H1 (cell line): ENCODE measurements at regions not wholly inside any gene's neighbourhood (a gene's known extent, or its start where the extent isn't known, plus 50 kb on each side); places are given as distances from the start of the nearest gene placed in this dataset.

Experiments used
- BACH1 ChIP-seq: IDR thresholded peaks from 2 replicates; pipeline ENCODE4 v1.6.1; 2012; ENCODE audit warnings: low read length, improper control_type of control experiment
- BCL11A ChIP-seq, 2 experiments: IDR thresholded peaks; one replicate each; pipeline ENCODE4 v1.6.1; 2011; ENCODE audit warnings: low read depth in 2 of 2, low read length in 2 of 2, mild to moderate bottlenecking in 2 of 2
- MAFK ChIP-seq: IDR thresholded peaks from 2 replicates; pipeline ENCODE4 v1.6.1; 2012; ENCODE audit warnings: low read depth, mild to moderate bottlenecking, improper control_type of control experiment, low read length
- NANOG ChIP-seq: IDR thresholded peaks from 2 replicates; pipeline ENCODE4 v1.6.1; 2011; ENCODE audit warnings: low read length, low read depth, mild to moderate bottlenecking, inconsistent platforms; ENCODE audit not compliant: insufficient read depth, poor library complexity, severe bottlenecking
- POLR2AphosphoS5 ChIP-seq: IDR thresholded peaks from 2 replicates; pipeline ENCODE4 v1.6.1; 2011; ENCODE audit warnings: low read depth, low read length
- RBBP5 ChIP-seq: IDR thresholded peaks from 2 replicates; pipeline ENCODE4 v1.7.1; 2012; ENCODE audit warnings: low read depth, mild to moderate bottlenecking, inconsistent platforms, low read length, moderate library complexity, borderline replicate concordance
- RNF2 ChIP-seq: fragments of 200-900, 300-1000 bp; sonication (generic); IDR thresholded peaks from 2 replicates; pipeline ENCODE4 v1.7.1; 2016; ENCODE audit warnings: borderline replicate concordance, low read depth, mild to moderate bottlenecking, antibody characterized with exemption, low read length; ENCODE audit not compliant: poor library complexity, severe bottlenecking; ENCODE audit errors: missing control alignments
- SUZ12 ChIP-seq: fragments of 200-600 bp; sonication (generic); IDR thresholded peaks from 2 replicates; pipeline ENCODE4 v1.6.1; 2012; ENCODE audit warnings: mild to moderate bottlenecking, inconsistent platforms, low read length, moderate library complexity, mixed read lengths
- TF ChIP-seq, protein P1 (sequence below): IDR thresholded peaks from 2 replicates; pipeline ENCODE4 v1.6.1; 2011; ENCODE audit warnings: low read length, improper control_type of control experiment

DNA sequence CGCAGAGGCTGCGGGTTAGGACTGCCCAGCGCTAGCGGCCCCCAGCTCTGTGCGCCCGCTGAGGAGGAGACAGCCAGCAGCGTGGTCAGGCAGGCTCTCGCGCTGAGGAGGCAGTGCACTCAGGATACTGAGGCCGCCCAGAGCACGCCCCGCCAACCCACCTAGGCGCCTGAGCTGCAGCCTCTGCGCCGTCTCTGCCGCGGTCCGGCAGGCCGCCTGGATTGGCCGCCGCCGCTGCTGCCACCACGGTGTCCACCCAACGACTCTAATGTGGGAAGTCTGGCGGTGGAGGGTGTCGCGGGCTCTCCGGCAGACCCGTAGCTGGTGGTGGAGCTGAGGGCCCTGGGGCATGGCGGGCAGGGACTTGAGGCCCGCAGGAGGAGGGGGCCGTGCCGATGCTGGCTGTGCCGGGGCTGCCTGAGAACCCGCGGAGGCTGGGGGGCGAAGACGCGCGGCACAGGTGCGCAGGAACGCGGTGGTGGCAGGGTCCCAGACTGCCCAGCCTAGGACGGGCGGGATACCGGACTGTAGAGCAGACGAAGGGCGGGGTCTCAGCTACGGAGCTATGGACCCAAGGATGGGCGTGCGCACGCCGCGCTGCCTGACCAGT is 69.9 kb downstream of the ASCL4 start (continued):
- TF ChIP-seq, protein P1, sequence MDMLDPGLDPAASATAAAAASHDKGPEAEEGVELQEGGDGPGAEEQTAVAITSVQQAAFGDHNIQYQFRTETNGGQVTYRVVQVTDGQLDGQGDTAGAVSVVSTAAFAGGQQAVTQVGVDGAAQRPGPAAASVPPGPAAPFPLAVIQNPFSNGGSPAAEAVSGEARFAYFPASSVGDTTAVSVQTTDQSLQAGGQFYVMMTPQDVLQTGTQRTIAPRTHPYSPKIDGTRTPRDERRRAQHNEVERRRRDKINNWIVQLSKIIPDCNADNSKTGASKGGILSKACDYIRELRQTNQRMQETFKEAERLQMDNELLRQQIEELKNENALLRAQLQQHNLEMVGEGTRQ = no peak
- TF ChIP-seq BCL11A (IDR thresholded peaks at IDR 0.05; ENCODE audit: low read depth in 2 of 2, low read length in 2 of 2) (no peak), MAFK (no peak), BACH1 (no peak), SUZ12 (peak; percentile 11; the same call in 1 of the 2 replicates), NANOG (no peak), POLR2AphosphoS5 (no peak), RBBP5 (no peak), RNF2 (no peak)
- TF ChIP-seq, all 59 proteins: peak for 6
